AG04449 (cell line): ENCODE measurements at regions not wholly inside any gene's neighbourhood (a gene's known extent, or its start where the extent isn't known, plus 50 kb on each side); places are given as distances from the start of the nearest gene placed in this dataset.

Source experiments
- CTCF ChIA-PET: fragments of 350-600 bp; formaldehyde crosslinking; extraction: SDS; loops from one replicate; lab custom pipeline; 2021; ENCODE audit warnings: antibody characterized with exemption; lab: Yijun Ruan, JAX
- POLR2A ChIA-PET: fragments of 400-600, 350-600 bp; formaldehyde crosslinking; extraction: SDS; loops from one replicate; lab custom pipeline; 2020; ENCODE audit warnings: antibody characterized with exemption, inconsistent platforms; lab: Yijun Ruan, JAX
- DNase-seq: peaks from one replicate; pipeline ENCODE4 v3.0.0-alpha.2; 2010; ENCODE audit warnings: low read depth, low spot score
- H3K4me3 ChIP-seq: 2 replicates; pipeline ENCODE4 v1.5.1; 2011; ENCODE audit warnings: low read depth, mild to moderate bottlenecking, control low read depth, low read length
- CTCF ChIP-seq: IDR thresholded peaks from one replicate; pipeline ENCODE4 v1.5.1; 2011; ENCODE audit warnings: mild to moderate bottlenecking, moderate library complexity, low read length, control low read depth, inconsistent platforms; ENCODE audit not compliant: insufficient read depth; ENCODE audit errors: missing control alignments

- ChIA-PET CTCF (interaction anchor here (1.2 kb wide), 1 partner anchor 535 kb away, joined by 3 read pairs; no protein-coding TSS in a partner anchor), POLR2A (no interaction called here)
- TF ChIP-seq CTCF: no peak
- H3K4me3 ChIP-seq: no peak overlapping the region
- no peak for DNase-seq
Observed at GRCh38 chr6:14746139-14746837, 499.6 kb upstream of the JARID2 start.

DNA sequence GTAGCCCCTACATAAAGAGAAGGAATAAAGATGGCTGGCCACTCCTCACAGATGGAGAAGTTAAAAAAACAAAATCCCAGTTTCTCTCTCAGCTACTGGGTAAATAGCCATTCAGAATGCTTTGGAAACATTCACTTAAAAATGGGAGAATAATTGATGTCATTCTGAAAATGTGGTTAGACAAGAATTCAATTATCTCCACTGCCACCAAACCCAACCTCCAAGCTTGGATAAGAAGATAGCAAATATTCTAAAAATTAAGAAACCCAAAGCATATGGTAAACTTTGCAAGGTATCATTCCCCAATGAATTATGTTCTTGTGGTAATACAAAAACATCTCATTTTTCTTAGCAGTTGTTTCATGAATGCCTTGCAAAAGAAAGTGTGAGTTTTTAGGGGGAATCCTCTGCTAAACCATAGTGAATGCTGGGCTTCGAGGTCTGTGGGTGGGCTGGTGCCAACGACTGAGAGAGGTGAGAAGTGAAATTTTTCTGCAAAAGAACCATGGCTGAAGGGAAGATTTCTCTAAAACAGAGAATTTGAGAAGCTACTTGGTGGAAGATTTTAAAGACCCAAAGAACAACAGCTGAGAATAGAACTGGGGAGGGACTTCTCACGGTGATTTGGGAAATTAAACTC lies 497.9 kb upstream of the JARID2 start:
- no peak overlapping the region for H3K4me3 ChIP-seq
- DNase-seq: peak; percentile 59
- TF ChIP-seq CTCF: no peak
- ChIA-PET CTCF (interaction anchor here (1.0 kb wide), 1 partner anchor 10 kb away, joined by 3 read pairs; no protein-coding TSS in a partner anchor), POLR2A (no interaction called here)

GRCh38 chr6:14748679-14749078 lies 497.2 kb upstream of the JARID2 start:
- DNase-seq: no peak
- CTCF ChIA-PET: interaction anchor here (1.0 kb wide), 1 partner anchor 10 kb away, joined by 3 read pairs; no protein-coding TSS in a partner anchor
- no peak for TF ChIP-seq CTCF
- H3K4me3 ChIP-seq: no peak overlapping the region
- POLR2A ChIA-PET: no interaction called here

- no peak overlapping the region for H3K4me3 ChIP-seq
- DNase-seq: no peak
- CTCF ChIA-PET: no interaction called here
- POLR2A ChIA-PET: no interaction called here
- no peak for TF ChIP-seq CTCF
Observed at GRCh38 chr6:14750059-14750661, 495.7 kb upstream of the JARID2 start.

- no peak for TF ChIP-seq CTCF
- ChIA-PET POLR2A (no interaction called here), CTCF (no interaction called here)
- DNase-seq: no peak
- no peak overlapping the region for H3K4me3 ChIP-seq
Observed at GRCh38 chr6:14751645-14752175, 494.2 kb upstream of the JARID2 start.
